ENCODE measurements at regions not wholly inside any gene's neighbourhood (a gene's known extent, or its start where the extent isn't known, plus 50 kb on each side); places are given as distances from the start of the nearest gene placed in this dataset.

DNA sequence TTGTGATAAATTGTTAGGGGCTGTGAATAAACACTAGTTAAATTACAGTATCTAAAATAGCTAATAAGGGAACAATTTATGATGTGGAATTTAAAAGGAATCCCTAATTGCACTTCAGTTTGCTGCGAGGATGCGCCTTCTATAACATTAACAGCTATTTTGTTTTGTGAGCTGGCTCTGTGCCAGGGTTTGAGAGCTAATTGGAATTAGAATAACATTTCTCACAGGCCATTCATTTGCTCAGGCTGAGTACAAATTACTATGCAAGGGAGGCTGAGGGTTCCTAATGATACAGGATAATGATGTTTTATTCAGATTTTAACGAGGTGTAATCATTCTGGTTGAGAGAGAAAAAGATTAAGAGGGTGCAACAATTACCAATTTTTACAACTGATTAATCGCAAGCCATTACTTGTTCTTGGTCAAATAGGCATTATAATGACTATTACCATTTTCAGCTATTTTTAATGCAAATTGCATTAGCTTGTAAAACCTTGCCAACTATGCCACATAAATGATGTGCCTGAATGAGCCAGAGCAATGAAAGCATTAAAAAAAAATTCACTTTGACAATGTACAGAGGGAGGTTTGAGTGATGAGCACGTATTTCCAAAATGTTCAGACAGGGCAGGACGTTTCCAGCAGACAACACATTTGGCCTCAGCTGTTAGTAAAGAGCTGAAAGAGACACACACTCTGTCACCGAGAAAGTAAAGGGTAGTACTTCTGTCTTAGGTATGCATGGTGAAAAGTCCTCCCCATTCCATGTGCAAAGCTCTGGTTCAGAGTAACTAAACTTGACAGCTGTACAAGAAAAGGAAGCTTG is 576.5 kb downstream of the TLE1 start:
- TF ChIP-seq, protein P1, sequence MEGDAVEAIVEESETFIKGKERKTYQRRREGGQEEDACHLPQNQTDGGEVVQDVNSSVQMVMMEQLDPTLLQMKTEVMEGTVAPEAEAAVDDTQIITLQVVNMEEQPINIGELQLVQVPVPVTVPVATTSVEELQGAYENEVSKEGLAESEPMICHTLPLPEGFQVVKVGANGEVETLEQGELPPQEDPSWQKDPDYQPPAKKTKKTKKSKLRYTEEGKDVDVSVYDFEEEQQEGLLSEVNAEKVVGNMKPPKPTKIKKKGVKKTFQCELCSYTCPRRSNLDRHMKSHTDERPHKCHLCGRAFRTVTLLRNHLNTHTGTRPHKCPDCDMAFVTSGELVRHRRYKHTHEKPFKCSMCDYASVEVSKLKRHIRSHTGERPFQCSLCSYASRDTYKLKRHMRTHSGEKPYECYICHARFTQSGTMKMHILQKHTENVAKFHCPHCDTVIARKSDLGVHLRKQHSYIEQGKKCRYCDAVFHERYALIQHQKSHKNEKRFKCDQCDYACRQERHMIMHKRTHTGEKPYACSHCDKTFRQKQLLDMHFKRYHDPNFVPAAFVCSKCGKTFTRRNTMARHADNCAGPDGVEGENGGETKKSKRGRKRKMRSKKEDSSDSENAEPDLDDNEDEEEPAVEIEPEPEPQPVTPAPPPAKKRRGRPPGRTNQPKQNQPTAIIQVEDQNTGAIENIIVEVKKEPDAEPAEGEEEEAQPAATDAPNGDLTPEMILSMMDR (IDR thresholded peaks at IDR 0.05) = no peak
- TF ChIP-seq POLR2A (IDR thresholded peaks at IDR 0.05) = no peak

All from transverse colon (tissue), 3 donors.